ENCODE measurements at regions not wholly inside any gene's neighbourhood (a gene's known extent, or its start where the extent isn't known, plus 50 kb on each side); places are given as distances from the start of the nearest gene placed in this dataset.
"Not testable (repeated sequence)": the region's sequence is repeated elsewhere in the genome, so short reads cannot be mapped to it uniquely, and the experiment has no call there.

DNA sequence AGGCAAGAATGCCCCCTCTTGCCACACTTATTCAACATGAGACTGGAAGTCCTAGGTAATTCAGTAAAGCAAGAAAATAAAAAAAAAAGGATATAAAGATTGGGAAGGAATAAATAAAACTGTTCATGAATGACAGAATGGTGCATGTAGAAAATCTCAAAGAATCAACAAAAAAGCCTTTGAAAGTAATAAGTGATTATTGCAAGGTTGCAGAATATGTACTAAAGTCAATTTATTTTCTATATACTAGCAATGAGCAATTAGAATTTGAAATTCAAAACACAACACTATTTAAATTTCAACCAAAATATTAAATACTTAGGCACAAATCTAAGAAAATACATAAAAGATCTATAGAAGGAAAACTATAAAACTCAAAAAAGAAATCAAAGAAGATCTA lies 58.6 kb downstream of the MAGEA10 start:
- no peak for DNase-seq

- no peak for DNase-seq
Observed at GRCh38 chrX:152074163-152074562, 64.2 kb downstream of the MAGEA10 start.

DNA sequence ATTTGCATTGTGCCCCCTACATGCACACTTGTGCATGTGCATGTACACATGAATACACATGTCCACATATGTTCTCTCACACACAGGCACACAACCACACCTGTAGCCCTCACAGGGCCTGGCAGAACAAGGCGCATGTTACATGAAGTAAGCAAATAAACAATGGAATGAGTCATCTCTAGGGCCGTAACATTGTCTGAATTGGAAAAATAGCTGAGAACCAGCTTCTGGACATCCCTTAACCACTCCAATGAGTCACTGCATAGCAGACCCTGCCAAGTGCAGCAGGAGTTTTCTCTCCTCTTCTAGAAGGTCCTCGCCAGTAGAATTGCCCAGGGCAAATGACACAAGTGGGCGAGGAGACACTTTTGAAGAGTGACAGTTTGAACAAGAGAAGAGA lies 66.1 kb downstream of the MAGEA10 start:
- DNase-seq = peak; percentile 42

DNA sequence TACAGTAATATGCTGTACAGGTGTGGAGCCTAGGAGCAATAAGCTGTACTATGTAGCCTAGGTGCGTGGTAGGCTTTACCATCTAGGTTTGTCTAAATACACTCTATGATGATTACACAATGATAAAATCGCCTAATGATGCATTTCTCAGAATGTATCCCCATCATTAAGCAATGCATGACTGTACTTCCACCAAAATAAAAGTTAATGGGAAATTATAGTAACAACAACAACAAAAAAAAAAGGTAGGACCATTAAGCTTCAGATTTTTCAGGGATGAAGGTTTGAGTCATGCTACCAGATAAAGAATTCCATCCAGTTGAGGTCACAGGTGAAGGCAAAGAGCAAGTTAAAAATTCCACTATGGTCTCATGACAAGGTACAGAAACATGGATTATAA lies 68.2 kb downstream of the MAGEA10 start:
- DNase-seq = no peak

- DNase-seq = no peak
Observed at GRCh38 chrX:152061557-152061956, 76.8 kb downstream of the MAGEA10 start.

GRCh38 chrX:152061083-152061482 lies 77.3 kb downstream of the MAGEA10 start:
- no peak for DNase-seq

DNA sequence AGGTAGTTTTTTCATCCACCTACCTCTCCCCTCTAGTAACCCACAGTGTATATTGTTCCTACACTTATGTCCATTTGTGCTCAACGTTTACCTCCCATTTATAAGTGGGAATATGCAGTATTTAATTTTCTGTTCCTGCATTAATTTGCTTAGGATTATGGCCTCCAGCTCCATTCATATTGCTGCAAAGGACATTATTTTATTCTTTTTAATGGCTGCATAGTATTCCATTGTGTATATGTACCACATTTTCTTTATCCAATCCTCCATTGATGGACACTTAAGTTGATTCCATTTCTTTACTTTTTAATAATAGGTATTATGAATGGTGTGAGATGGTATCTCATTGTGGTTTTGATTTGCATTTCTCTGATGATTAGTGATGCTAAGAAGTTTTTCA lies 76.1 kb upstream of the GABRE start:
- not testable (repeated sequence) for DNase-seq

DNA sequence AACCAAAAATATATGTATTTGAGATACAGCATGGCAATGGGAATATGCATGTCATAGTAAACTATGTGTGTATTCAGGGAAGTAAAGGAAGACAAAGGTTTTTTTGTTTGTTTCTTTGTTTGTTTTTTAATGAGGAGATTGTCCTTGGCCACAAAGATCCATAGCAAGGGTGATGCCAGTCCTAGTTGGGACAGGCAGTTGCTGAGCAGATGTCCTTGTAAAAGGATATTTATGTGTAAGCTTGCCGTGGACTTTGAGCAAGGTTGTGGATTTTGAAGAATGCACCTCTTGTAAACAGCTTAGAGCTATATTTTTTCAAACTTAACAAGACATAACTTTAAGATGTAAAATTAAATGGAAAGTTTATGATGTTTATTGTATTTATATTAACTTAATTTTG lies 69.9 kb upstream of the GABRE start:
- DNase-seq = no peak

- no peak for DNase-seq
Observed at GRCh38 chrX:152038804-152039203, 64.3 kb upstream of the GABRE start.

- no peak for DNase-seq
Observed at GRCh38 chrX:152037183-152037582, 62.7 kb upstream of the GABRE start.

- DNase-seq = not testable (repeated sequence)
Observed at GRCh38 chrX:152031346-152031745, 56.9 kb upstream of the GABRE start.

DNA sequence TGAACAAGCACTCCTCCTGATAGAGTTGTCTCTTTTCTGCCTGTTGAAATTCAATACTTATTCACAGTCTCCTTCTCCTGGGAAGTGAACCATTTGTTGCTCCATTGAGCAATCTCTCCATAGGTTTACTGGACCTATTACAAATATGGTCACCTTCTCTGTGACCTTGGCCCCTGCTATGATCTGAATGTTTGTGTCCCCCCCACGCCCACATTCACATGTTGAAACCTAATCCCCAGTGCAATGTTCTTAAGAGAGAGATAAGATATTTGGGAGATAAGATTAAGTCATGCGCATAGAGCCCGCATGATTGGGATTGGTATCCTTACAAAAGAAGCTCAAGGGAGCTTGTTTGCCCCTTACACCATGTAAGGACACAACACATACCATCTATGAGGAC lies 54.1 kb upstream of the GABRE start:
- no peak for DNase-seq

GRCh38 chrX:152025656-152026440 lies 51.4 kb upstream of the GABRE start:
- no peak for DNase-seq

DNA sequence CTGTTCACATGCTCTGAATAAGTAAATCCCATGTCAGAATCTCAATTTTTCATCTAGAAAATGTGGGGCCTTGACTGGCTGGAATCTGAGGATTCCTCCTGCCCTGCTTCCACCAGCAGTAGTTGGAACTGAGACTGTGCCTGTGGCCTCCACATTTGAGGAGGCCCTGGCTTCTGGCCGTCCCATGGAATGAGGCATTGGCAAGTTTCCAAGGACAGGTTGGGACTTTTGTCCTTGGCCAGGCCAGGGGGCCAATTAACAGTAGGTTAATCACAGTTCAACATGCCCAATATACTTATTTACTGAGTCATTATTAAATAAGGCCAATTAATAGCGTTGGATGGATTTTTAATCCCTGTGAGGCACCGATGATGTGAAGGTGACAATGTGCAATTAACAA lies 50.2 kb upstream of the GABRE start:
- DNase-seq = no peak
